BLaER1 treated with 17β-estradiol and CSF1 and Interleukin-3, amounts not matched to agents 10 nM and 100 nM (cell line): ENCODE measurements at regions not wholly inside any gene's neighbourhood (a gene's known extent, or its start where the extent isn't known, plus 50 kb on each side); places are given as distances from the start of the nearest gene placed in this dataset.

Experiments used
- H3K27ac ChIP-seq, 11 experiments: shearing (Covaris generic); formaldehyde crosslinking; 2 replicates each; pipeline ENCODE4 v1.8.1; 2022
- H3K27me3 ChIP-seq, 11 experiments: shearing (Covaris generic); formaldehyde crosslinking; 2 replicates each; pipeline ENCODE4 v1.8.1; 2022
- H3K36me3 ChIP-seq, 11 experiments: shearing (Covaris generic); formaldehyde crosslinking; 2 replicates each; pipeline ENCODE4 v1.8.1; 2022
- H3K4me1 ChIP-seq, 10 experiments: shearing (Covaris generic); formaldehyde crosslinking; 2 replicates each; pipeline ENCODE4 v1.8.1; 2022
- H3K4me2 ChIP-seq, 11 experiments: shearing (Covaris generic); formaldehyde crosslinking; 2 replicates each; pipeline ENCODE4 v1.8.1; 2022
- H3K4me3 ChIP-seq, 10 experiments: shearing (Covaris generic); formaldehyde crosslinking; 2 replicates each; pipeline ENCODE4 v1.8.1; 2022
- H3K9ac ChIP-seq, 11 experiments: shearing (Covaris generic); formaldehyde crosslinking; 2 replicates each; pipeline ENCODE4 v1.8.1; 2022
- H3K9me3 ChIP-seq, 11 experiments: shearing (Covaris generic); formaldehyde crosslinking; replicated peaks in 1 of 11; 2 replicates each; pipeline ENCODE4 v1.8.1; 2022
- H4K20me1 ChIP-seq, 11 experiments: shearing (Covaris generic); formaldehyde crosslinking; 2 replicates each; pipeline ENCODE4 v1.8.1; 2022
- Cebpa-rat ChIP-seq, 11 experiments: shearing (Covaris generic); IDR thresholded peaks; 2 replicates each; pipeline ENCODE4 v1.8.1; 2022

DNA sequence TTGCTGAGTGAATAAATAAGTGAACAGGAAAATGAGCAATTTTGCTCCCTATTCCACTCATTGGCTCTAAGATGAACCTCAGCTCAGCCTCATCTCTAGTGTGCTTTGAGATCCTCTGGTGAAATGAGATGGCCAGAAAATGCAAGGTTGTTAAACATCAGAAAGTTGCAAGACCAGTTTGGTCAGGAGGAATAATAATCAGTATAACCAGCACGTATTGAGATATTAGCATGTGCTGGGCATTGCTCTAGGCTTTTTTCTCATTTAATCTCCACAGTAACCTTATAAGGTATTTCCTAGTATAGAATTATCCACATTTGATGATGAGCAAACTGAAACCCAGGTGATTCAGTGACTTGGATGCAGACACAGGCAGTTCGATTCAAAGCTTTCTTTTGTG, 110.5 kb upstream of the PAK3 start:
- Histone ChIP-seq H3K9ac (no peak overlapping the region), H3K36me3 (no peaks in the 10 kb centered on the region), H3K27me3 (peaks cover 85 to 100% (median 98%) of the 10 kb centered on the region in 11 experiments), H3K4me1 (no peaks in the 10 kb centered on the region), H4K20me1 (peaks cover 0 to 8% (median 0%) of the 10 kb centered on the region in 11 experiments; a peak in 1 of 22 replicates), H3K4me3 (no peak overlapping the region), H3K4me2 (no peak overlapping the region), H3K27ac (no peak overlapping the region), H3K9me3 (no peaks in the 10 kb centered on the region)
- TF ChIP-seq Cebpa-rat (IDR thresholded peaks at IDR 0.05) = no peak

DNA sequence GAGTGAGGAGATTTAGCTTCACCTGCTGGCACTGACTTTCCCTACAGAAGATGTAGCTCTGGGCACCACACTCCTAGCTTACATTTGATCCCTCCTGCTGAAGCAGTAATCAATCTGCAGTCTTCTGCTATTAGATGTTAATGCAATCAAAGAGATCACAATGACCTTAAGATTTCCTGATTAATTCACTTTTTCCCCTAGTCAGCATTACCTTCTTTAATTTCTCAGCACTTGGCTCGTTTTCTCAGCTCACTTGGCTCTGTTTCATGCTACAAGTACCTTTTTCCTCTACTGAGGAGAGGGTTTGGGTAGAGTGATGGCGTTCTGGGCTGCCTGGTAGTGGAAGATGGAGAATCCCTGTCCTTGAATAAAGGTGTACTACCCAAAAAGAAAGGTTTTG, 113.0 kb upstream of the PAK3 start:
- H3K4me1 ChIP-seq = no peaks in the 10 kb centered on the region
- H3K9ac ChIP-seq = no peak overlapping the region
- no peak overlapping the region for H3K27ac ChIP-seq
- H3K36me3 ChIP-seq = no peaks in the 10 kb centered on the region
- H4K20me1 ChIP-seq = peaks cover 0 to 8% (median 0%) of the 10 kb centered on the region in 11 experiments; a peak in 1 of 22 replicates
- H3K4me3 ChIP-seq = no peak overlapping the region
- no peak for TF ChIP-seq Cebpa-rat (IDR thresholded peaks at IDR 0.05)
- H3K9me3 ChIP-seq = no peaks in the 10 kb centered on the region
- peaks cover 85 to 100% (median 98%) of the 10 kb centered on the region in 11 experiments for H3K27me3 ChIP-seq
- no peak overlapping the region for H3K4me2 ChIP-seq

DNA sequence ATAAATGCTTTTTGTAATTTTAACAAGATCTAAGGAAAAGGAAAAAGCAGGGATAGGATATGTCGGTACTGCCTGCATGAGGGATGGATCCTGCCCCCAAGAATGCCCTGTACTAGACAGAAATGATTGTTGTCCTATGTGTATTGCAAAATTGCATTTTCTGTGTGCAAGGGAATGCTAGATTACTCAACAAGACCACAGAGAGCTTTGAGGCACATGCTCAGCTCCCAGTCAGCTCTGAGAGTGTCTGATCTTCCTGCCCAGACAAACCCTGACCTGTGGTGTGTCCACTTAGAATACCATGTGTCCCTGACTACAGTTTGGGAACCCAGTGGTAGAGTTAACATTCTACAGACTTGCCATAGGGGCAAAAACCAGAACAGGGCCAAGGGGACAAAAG, 129.2 kb upstream of the PAK3 start:
- H3K27me3 ChIP-seq = peaks cover 88 to 100% (median 98%) of the 10 kb centered on the region in 11 experiments
- no peak for TF ChIP-seq Cebpa-rat (IDR thresholded peaks at IDR 0.05)
- H3K4me1 ChIP-seq = no peaks in the 10 kb centered on the region
- H3K9ac ChIP-seq = no peak overlapping the region
- no peaks in the 10 kb centered on the region; a peak in 2 of 22 replicates for H4K20me1 ChIP-seq
- H3K4me2 ChIP-seq = no peak overlapping the region
- peaks cover 0 to 8% (median 0%) of the 10 kb centered on the region in 11 experiments; a peak in 5 of 22 replicates for H3K9me3 ChIP-seq
- no peaks in the 10 kb centered on the region for H3K36me3 ChIP-seq
- no peak overlapping the region for H3K4me3 ChIP-seq
- H3K27ac ChIP-seq = no peak overlapping the region

DNA sequence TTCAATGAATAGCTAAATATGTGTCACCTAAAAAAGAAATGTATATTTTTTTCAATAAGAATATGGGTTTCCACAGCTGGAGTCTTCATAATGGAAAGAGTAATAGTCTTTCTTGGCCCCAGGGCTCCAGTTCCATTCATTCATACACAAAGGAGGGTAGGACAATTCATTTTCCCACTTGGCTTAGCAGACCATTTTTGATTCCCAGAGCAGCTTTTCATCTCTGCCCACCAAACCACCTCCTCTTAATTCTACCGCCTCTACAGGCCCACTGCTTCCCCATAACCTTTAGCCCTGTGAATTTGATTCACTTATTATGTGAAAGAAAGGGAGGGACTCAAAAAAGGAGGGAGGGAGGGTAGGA, 129.9 kb upstream of the PAK3 start:
- Histone ChIP-seq H3K4me3 (no peak overlapping the region), H4K20me1 (no peaks in the 10 kb centered on the region; a peak in 2 of 22 replicates), H3K27ac (no peak overlapping the region), H3K36me3 (no peaks in the 10 kb centered on the region), H3K27me3 (peaks cover 88 to 100% (median 98%) of the 10 kb centered on the region in 11 experiments), H3K4me1 (no peaks in the 10 kb centered on the region), H3K9ac (no peak overlapping the region), H3K9me3 (peaks cover 0 to 8% (median 0%) of the 10 kb centered on the region in 11 experiments; a peak in 5 of 22 replicates), H3K4me2 (no peak overlapping the region)
- no peak for TF ChIP-seq Cebpa-rat (IDR thresholded peaks at IDR 0.05)

DNA sequence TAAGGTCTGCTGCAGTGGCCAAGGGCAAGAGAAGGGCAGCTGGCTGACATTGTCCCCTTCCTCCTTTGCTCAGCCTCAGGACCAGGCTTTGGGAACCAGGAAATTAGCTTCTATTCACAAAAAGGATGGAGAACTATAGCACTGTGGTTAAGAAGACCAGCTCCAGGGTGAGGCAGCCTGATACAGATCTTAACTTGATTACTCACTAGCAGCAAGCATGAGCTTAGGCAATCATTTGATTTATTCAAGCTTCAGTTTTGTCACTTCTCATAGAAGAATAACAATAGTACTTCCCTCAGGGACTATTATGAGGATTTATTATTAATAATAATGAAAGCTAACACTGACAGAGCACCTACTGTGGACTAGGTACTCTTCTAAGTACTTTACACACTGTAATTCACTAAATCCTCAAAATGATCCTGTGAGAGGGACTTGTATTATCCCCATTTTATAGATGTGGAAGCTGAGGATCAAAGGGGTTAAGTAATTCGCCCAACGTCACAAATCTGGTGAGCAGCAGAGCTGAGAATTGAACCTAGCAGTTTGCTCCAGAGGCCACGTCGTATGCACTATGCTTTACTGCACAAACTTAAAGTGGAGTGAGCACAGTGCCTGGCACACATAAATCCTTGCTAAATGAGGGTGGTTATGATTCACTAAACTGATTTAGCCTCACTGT, 130.4 kb upstream of the PAK3 start:
- Histone ChIP-seq H4K20me1 (no peaks in the 10 kb centered on the region; a peak in 2 of 22 replicates), H3K4me3 (no peak overlapping the region), H3K36me3 (no peaks in the 10 kb centered on the region), H3K4me2 (no peak overlapping the region), H3K27me3 (peaks cover 88 to 100% (median 98%) of the 10 kb centered on the region in 11 experiments), H3K9ac (no peak overlapping the region), H3K9me3 (peaks cover 0 to 8% (median 0%) of the 10 kb centered on the region in 11 experiments; a peak in 5 of 22 replicates), H3K4me1 (no peaks in the 10 kb centered on the region), H3K27ac (no peak overlapping the region)
- no peak for TF ChIP-seq Cebpa-rat (IDR thresholded peaks at IDR 0.05)

DNA sequence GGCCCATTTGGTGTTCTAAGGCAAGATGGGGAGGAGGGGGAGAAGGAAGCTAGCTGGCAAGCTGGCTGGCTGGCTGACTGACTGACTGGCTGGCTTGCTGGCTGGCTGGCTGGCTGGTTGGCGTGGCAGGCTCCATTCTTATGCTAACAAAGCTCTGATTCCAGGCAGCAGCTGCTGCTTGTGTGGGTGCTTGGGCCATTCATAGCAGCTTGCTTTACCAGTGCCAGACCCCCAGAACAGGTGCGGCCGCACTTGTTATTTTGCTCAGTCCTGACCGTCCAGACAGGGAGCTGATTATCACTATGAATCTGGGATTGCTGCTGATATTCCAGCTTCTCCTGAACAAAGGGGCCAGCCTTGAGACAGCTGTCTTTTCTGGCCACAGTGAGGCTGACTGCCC, 131.2 kb upstream of the PAK3 start:
- Histone ChIP-seq H3K27me3 (peaks cover 92 to 100% (median 98%) of the 10 kb centered on the region in 11 experiments), H3K27ac (no peak overlapping the region), H3K4me1 (no peaks in the 10 kb centered on the region), H3K4me3 (no peak overlapping the region), H3K9me3 (peaks cover 0 to 8% (median 0%) of the 10 kb centered on the region in 11 experiments; a peak in 5 of 22 replicates), H3K9ac (no peak overlapping the region), H3K36me3 (no peaks in the 10 kb centered on the region), H3K4me2 (no peak overlapping the region), H4K20me1 (no peaks in the 10 kb centered on the region; a peak in 2 of 22 replicates)
- no peak for TF ChIP-seq Cebpa-rat (IDR thresholded peaks at IDR 0.05)

DNA sequence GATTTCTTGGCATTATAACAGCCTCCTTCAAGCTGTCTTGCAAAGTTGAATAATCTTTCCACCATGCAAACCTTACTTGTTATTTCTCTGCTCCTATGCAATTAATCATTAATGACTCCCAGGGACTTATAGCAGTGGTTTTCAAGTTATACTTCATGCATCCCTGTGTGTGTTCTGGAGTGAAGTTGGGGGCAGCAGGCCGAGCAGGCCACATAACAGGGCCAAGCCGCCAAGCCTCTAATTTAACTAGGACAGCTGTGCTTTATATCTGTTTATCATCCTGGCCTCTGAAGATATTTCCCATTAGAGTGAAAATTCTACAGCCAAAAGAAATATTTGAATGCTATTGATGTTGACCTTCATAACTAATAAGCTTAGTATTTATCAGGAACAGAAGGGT, 133.5 kb upstream of the PAK3 start:
- Histone ChIP-seq H3K36me3 (no peaks in the 10 kb centered on the region), H3K27ac (no peak overlapping the region), H3K9me3 (no peaks in the 10 kb centered on the region; a peak in 1 of 22 replicates), H3K27me3 (peaks cover 94 to 100% (median 99%) of the 10 kb centered on the region in 11 experiments), H3K4me1 (no peaks in the 10 kb centered on the region), H3K9ac (no peak overlapping the region), H3K4me3 (no peak overlapping the region), H4K20me1 (no peaks in the 10 kb centered on the region; a peak in 2 of 22 replicates), H3K4me2 (no peak overlapping the region)
- no peak for TF ChIP-seq Cebpa-rat (IDR thresholded peaks at IDR 0.05)

DNA sequence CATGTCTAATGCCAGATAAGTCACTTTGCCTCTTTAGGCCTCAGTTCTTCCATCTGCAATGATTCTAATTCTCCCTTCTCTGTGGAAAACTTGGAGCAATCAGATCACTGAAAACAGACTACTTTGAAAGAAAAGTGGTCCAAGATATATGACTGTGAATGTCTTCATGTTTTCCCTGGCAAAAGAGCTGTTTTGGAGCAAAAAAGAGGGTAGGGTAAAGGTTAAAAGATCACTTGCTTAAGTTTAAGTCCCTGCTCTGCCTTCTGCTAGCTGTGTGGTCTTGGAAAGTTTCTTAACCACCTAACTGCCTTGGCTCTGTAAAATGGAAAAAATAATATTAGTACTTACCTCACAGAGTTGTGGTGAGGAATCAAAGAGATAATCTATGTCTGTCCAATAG, 140.3 kb upstream of the PAK3 start:
- Histone ChIP-seq H3K27me3 (peaks cover 89 to 100% (median 98%) of the 10 kb centered on the region in 11 experiments), H3K4me1 (no peaks in the 10 kb centered on the region), H3K4me3 (no peak overlapping the region), H3K4me2 (no peak overlapping the region), H3K27ac (no peak overlapping the region), H3K36me3 (no peaks in the 10 kb centered on the region), H4K20me1 (no peaks in the 10 kb centered on the region; a peak in 1 of 22 replicates), H3K9me3 (no peaks in the 10 kb centered on the region), H3K9ac (no peak overlapping the region)
- no peak for TF ChIP-seq Cebpa-rat (IDR thresholded peaks at IDR 0.05)

DNA sequence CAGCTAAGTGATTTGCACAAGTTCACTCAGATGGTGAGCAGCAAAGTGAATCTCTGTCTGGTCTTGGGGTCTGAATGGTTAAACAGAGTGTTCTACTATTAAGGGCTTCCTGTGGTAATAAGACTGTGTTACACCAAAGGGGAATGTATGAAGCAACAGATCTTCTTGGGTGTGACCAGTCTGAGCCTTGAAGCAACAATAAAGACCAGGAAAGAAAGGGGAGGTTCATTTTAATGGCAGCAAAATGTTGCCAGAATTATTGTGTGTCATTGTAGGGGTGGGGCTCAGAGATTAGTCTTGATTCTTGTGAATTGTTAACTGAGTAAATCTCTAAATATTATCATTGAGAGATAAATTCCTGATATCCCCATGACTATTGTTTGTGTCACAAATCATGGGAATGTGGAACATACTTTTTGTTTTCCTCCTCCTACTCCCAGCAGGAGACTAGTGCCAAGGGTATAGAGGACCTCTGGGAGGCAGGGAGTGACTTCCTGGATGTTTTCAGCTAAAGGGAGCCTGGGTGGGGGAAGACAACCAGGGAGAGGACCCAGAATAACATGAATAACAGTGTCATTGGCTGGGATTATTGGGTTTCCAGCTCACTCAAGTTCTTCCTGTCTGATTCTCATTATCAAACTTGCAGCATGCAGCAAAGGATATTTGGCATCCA, 141.4 kb upstream of the PAK3 start:
- Histone ChIP-seq H3K9ac (no peak overlapping the region), H3K9me3 (no peaks in the 10 kb centered on the region), H3K36me3 (no peaks in the 10 kb centered on the region), H3K4me3 (no peak overlapping the region), H3K4me1 (no peaks in the 10 kb centered on the region), H4K20me1 (no peaks in the 10 kb centered on the region; a peak in 1 of 22 replicates), H3K4me2 (no peak overlapping the region), H3K27ac (no peak overlapping the region), H3K27me3 (peaks cover 84 to 100% (median 98%) of the 10 kb centered on the region in 11 experiments)
- no peak for TF ChIP-seq Cebpa-rat (IDR thresholded peaks at IDR 0.05)
